ENCODE measurements at regions not wholly inside any gene's neighbourhood (a gene's known extent, or its start where the extent isn't known, plus 50 kb on each side); places are given as distances from the start of the nearest gene placed in this dataset.
A peak's percentile ranks its signal among the peaks of the same experiment; 100 is the strongest.

GRCh38 chr12:76259660-76260389, 88.4 kb downstream of the BBS10 start:
- no peak overlapping the region for H3K4me3 ChIP-seq (ENCODE audit: low read length in 3 of 3)
- TF ChIP-seq, protein P1, sequence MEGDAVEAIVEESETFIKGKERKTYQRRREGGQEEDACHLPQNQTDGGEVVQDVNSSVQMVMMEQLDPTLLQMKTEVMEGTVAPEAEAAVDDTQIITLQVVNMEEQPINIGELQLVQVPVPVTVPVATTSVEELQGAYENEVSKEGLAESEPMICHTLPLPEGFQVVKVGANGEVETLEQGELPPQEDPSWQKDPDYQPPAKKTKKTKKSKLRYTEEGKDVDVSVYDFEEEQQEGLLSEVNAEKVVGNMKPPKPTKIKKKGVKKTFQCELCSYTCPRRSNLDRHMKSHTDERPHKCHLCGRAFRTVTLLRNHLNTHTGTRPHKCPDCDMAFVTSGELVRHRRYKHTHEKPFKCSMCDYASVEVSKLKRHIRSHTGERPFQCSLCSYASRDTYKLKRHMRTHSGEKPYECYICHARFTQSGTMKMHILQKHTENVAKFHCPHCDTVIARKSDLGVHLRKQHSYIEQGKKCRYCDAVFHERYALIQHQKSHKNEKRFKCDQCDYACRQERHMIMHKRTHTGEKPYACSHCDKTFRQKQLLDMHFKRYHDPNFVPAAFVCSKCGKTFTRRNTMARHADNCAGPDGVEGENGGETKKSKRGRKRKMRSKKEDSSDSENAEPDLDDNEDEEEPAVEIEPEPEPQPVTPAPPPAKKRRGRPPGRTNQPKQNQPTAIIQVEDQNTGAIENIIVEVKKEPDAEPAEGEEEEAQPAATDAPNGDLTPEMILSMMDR (IDR thresholded peaks at IDR 0.05; ENCODE audit: borderline replicate concordance, extremely low read depth, insufficient read depth): no peak
- H3K9me3 ChIP-seq (ENCODE audit: control insufficient read depth in 2 of 3, insufficient read depth in 1 of 3, low read length in 3 of 3): no peaks in the 10 kb centered on the region
- intact Hi-C loops (cut with DNase I): no loop called here
- DNase-seq (peak in 1 of 5 donors; percentile 21), FAIRE-seq (no peak)
- no peaks in the 10 kb centered on the region for H3K27me3 ChIP-seq (ENCODE audit: control insufficient read depth, insufficient read depth, low read length)
- H3K4me1 ChIP-seq (ENCODE audit: control insufficient read depth in 2 of 3, insufficient read depth in 2 of 3, low read depth in 1 of 3, low read length in 3 of 3): no peaks in the 10 kb centered on the region
- no peak overlapping the region for H3K27ac ChIP-seq (ENCODE audit: low read depth in 2 of 2, low read length in 2 of 2)
- no peak overlapping the region for H3K9ac ChIP-seq (ENCODE audit: low read length in 3 of 3)
- H3K36me3 ChIP-seq (ENCODE audit: control insufficient read depth in 2 of 3, insufficient read depth in 3 of 3, low read length in 3 of 3): no peaks in the 10 kb centered on the region

- DNase-seq (no peak), FAIRE-seq (no peak)
- TF ChIP-seq, protein P1 (IDR thresholded peaks at IDR 0.05; ENCODE audit: borderline replicate concordance, extremely low read depth, insufficient read depth): no peak
- Histone ChIP-seq H3K9me3 (ENCODE audit: control insufficient read depth in 2 of 3, insufficient read depth in 1 of 3, low read length in 3 of 3) (no peaks in the 10 kb centered on the region), H3K4me3 (ENCODE audit: low read length in 3 of 3) (no peak overlapping the region), H3K36me3 (ENCODE audit: control insufficient read depth in 2 of 3, insufficient read depth in 3 of 3, low read length in 3 of 3) (no peaks in the 10 kb centered on the region), H3K4me1 (ENCODE audit: control insufficient read depth in 2 of 3, insufficient read depth in 2 of 3, low read depth in 1 of 3, low read length in 3 of 3) (no peaks in the 10 kb centered on the region), H3K27ac (ENCODE audit: low read depth in 2 of 2, low read length in 2 of 2) (no peak overlapping the region), H3K9ac (ENCODE audit: low read length in 3 of 3) (no peak overlapping the region), H3K27me3 (ENCODE audit: control insufficient read depth, insufficient read depth, low read length) (no peaks in the 10 kb centered on the region)
- intact Hi-C loops (cut with DNase I): no loop called here
Measured at GRCh38 chr12:76259106-76259505, 89.1 kb downstream of the BBS10 start.

GRCh38 chr12:76256904-76257303, 91.3 kb downstream of the BBS10 start:
- H3K9ac ChIP-seq (ENCODE audit: low read length in 3 of 3): no peak overlapping the region
- no peaks in the 10 kb centered on the region for H3K4me1 ChIP-seq (ENCODE audit: control insufficient read depth in 2 of 3, insufficient read depth in 2 of 3, low read depth in 1 of 3, low read length in 3 of 3)
- intact Hi-C loops (cut with DNase I): no loop called here
- H3K4me3 ChIP-seq (ENCODE audit: low read length in 3 of 3): no peak overlapping the region
- no peaks in the 10 kb centered on the region for H3K36me3 ChIP-seq (ENCODE audit: control insufficient read depth in 2 of 3, insufficient read depth in 3 of 3, low read length in 3 of 3)
- FAIRE-seq: no peak
- no peaks in the 10 kb centered on the region for H3K27me3 ChIP-seq (ENCODE audit: control insufficient read depth, insufficient read depth, low read length)
- no peaks in the 10 kb centered on the region for H3K9me3 ChIP-seq (ENCODE audit: control insufficient read depth in 2 of 3, insufficient read depth in 1 of 3, low read length in 3 of 3)
- no peak for DNase-seq
- no peak overlapping the region for H3K27ac ChIP-seq (ENCODE audit: low read depth in 2 of 2, low read length in 2 of 2)
- TF ChIP-seq, protein P1 (IDR thresholded peaks at IDR 0.05; ENCODE audit: borderline replicate concordance, extremely low read depth, insufficient read depth): no peak

GRCh38 chr12:76256321-76256720, 91.9 kb downstream of the BBS10 start:
- H3K36me3 ChIP-seq (ENCODE audit: control insufficient read depth in 2 of 3, insufficient read depth in 3 of 3, low read length in 3 of 3): no peaks in the 10 kb centered on the region
- H3K4me3 ChIP-seq (ENCODE audit: low read length in 3 of 3): no peak overlapping the region
- H3K9ac ChIP-seq (ENCODE audit: low read length in 3 of 3): no peak overlapping the region
- no peak overlapping the region for H3K27ac ChIP-seq (ENCODE audit: low read depth in 2 of 2, low read length in 2 of 2)
- H3K27me3 ChIP-seq (ENCODE audit: control insufficient read depth, insufficient read depth, low read length): no peaks in the 10 kb centered on the region
- intact Hi-C loops (cut with DNase I): no loop called here
- FAIRE-seq (no peak), DNase-seq (no peak)
- no peaks in the 10 kb centered on the region for H3K4me1 ChIP-seq (ENCODE audit: control insufficient read depth in 2 of 3, insufficient read depth in 2 of 3, low read depth in 1 of 3, low read length in 3 of 3)
- no peaks in the 10 kb centered on the region for H3K9me3 ChIP-seq (ENCODE audit: control insufficient read depth in 2 of 3, insufficient read depth in 1 of 3, low read length in 3 of 3)
- TF ChIP-seq, protein P1 (IDR thresholded peaks at IDR 0.05; ENCODE audit: borderline replicate concordance, extremely low read depth, insufficient read depth): no peak
